H1 (cell line): ENCODE measurements at regions not wholly inside any gene's neighbourhood (a gene's known extent, or its start where the extent isn't known, plus 50 kb on each side); places are given as distances from the start of the nearest gene placed in this dataset.

Experiments used
- RBBP5 ChIP-seq: IDR thresholded peaks from 2 replicates; pipeline ENCODE4 v1.7.1; 2012; ENCODE audit warnings: low read depth, mild to moderate bottlenecking, inconsistent platforms, low read length, moderate library complexity, borderline replicate concordance
- SP1 ChIP-seq: IDR thresholded peaks from 2 replicates; pipeline ENCODE4 v1.6.1; 2011; ENCODE audit warnings: low read depth, low read length
- TF ChIP-seq, protein P1 (sequence below): fragments of 300-600 bp; sonication (generic); IDR thresholded peaks from 2 replicates; pipeline ENCODE4 v1.7.1; 2012; ENCODE audit warnings: low read length, moderate library complexity, mild to moderate bottlenecking, inconsistent platforms; ENCODE audit not compliant: insufficient replicate concordance

DNA sequence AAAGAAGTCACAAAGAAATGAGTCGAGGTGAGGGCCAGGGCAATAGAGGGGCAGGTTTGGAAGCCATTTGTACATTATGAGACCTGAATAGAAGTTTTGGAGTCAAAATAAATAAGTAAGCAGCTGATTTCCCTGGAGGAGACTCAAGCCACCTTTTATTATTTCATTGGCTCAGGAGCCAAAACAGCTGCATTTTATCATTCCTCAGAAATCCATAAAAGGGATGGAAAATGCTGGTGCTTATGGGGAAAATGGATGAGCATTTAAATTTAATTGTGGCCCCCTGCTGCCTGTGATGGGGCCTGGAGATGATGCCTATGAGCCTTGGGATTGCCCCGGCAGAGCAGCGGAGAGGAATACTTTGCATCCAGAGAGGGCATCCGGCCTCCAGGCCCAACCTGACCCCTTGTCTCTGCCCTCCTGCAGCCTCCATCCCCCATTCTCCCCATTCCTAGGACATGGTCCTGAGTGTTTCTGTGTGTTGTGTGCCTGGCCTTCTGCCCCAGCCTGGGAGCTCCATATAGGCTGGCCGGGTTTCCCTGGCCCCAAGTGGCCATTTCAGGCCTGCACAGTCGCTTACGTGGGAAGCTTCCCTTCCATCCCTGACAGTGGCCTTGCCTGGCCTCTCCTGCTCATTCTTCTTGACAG is 296.8 kb upstream of the ZMIZ1 start (continued):
- TF ChIP-seq, protein P1, sequence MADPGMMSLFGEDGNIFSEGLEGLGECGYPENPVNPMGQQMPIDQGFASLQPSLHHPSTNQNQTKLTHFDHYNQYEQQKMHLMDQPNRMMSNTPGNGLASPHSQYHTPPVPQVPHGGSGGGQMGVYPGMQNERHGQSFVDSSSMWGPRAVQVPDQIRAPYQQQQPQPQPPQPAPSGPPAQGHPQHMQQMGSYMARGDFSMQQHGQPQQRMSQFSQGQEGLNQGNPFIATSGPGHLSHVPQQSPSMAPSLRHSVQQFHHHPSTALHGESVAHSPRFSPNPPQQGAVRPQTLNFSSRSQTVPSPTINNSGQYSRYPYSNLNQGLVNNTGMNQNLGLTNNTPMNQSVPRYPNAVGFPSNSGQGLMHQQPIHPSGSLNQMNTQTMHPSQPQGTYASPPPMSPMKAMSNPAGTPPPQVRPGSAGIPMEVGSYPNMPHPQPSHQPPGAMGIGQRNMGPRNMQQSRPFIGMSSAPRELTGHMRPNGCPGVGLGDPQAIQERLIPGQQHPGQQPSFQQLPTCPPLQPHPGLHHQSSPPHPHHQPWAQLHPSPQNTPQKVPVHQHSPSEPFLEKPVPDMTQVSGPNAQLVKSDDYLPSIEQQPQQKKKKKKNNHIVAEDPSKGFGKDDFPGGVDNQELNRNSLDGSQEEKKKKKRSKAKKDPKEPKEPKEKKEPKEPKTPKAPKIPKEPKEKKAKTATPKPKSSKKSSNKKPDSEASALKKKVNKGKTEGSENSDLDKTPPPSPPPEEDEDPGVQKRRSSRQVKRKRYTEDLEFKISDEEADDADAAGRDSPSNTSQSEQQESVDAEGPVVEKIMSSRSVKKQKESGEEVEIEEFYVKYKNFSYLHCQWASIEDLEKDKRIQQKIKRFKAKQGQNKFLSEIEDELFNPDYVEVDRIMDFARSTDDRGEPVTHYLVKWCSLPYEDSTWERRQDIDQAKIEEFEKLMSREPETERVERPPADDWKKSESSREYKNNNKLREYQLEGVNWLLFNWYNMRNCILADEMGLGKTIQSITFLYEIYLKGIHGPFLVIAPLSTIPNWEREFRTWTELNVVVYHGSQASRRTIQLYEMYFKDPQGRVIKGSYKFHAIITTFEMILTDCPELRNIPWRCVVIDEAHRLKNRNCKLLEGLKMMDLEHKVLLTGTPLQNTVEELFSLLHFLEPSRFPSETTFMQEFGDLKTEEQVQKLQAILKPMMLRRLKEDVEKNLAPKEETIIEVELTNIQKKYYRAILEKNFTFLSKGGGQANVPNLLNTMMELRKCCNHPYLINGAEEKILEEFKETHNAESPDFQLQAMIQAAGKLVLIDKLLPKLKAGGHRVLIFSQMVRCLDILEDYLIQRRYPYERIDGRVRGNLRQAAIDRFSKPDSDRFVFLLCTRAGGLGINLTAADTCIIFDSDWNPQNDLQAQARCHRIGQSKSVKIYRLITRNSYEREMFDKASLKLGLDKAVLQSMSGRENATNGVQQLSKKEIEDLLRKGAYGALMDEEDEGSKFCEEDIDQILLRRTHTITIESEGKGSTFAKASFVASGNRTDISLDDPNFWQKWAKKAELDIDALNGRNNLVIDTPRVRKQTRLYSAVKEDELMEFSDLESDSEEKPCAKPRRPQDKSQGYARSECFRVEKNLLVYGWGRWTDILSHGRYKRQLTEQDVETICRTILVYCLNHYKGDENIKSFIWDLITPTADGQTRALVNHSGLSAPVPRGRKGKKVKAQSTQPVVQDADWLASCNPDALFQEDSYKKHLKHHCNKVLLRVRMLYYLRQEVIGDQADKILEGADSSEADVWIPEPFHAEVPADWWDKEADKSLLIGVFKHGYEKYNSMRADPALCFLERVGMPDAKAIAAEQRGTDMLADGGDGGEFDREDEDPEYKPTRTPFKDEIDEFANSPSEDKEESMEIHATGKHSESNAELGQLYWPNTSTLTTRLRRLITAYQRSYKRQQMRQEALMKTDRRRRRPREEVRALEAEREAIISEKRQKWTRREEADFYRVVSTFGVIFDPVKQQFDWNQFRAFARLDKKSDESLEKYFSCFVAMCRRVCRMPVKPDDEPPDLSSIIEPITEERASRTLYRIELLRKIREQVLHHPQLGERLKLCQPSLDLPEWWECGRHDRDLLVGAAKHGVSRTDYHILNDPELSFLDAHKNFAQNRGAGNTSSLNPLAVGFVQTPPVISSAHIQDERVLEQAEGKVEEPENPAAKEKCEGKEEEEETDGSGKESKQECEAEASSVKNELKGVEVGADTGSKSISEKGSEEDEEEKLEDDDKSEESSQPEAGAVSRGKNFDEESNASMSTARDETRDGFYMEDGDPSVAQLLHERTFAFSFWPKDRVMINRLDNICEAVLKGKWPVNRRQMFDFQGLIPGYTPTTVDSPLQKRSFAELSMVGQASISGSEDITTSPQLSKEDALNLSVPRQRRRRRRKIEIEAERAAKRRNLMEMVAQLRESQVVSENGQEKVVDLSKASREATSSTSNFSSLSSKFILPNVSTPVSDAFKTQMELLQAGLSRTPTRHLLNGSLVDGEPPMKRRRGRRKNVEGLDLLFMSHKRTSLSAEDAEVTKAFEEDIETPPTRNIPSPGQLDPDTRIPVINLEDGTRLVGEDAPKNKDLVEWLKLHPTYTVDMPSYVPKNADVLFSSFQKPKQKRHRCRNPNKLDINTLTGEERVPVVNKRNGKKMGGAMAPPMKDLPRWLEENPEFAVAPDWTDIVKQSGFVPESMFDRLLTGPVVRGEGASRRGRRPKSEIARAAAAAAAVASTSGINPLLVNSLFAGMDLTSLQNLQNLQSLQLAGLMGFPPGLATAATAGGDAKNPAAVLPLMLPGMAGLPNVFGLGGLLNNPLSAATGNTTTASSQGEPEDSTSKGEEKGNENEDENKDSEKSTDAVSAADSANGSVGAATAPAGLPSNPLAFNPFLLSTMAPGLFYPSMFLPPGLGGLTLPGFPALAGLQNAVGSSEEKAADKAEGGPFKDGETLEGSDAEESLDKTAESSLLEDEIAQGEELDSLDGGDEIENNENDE: no peak
- TF ChIP-seq RBBP5 (no peak), SP1 (no peak)
